Keratinocyte (primary cell): ENCODE measurements at regions not wholly inside any gene's neighbourhood (a gene's known extent, or its start where the extent isn't known, plus 50 kb on each side); places are given as distances from the start of the nearest gene placed in this dataset.

Source experiments
- DNase-seq: peaks from one replicate; pipeline ENCODE4 v3.0.0-alpha.2; 2011; ENCODE audit warnings: low read depth, missing footprints, low spot score
- FAIRE-seq: peaks from 2 replicates; lab custom pipeline; 2011; peaks lifted over from hg19 to GRCh38; lab: Jason Lieb, UNC
- H2AFZ ChIP-seq: 2 replicates; pipeline ENCODE4 v1.6.0; 2012; ENCODE audit warnings: low read length, control low read depth, inconsistent platforms; ENCODE audit not compliant: control insufficient read depth
- H3K27ac ChIP-seq: 2 replicates; pipeline ENCODE4 v1.5.1; 2011; ENCODE audit warnings: low read length; ENCODE audit not compliant: control insufficient read depth, insufficient read depth
- H3K27me3 ChIP-seq: 3 replicates; pipeline ENCODE4 v1.6.0; 2011; ENCODE audit warnings: low read length; ENCODE audit not compliant: control insufficient read depth, insufficient read depth; ENCODE audit errors: extremely low read depth
- H3K36me3 ChIP-seq, 2 experiments: 2 replicates in 1 of 2; 3 replicates in 1 of 2; pipeline ENCODE4 v1.5.1; 2011; ENCODE audit warnings: low read length in 2 of 2, mild to moderate bottlenecking in 1 of 2; ENCODE audit not compliant: control insufficient read depth in 2 of 2, insufficient read depth in 2 of 2; ENCODE audit errors: extremely low read depth in 1 of 2
- H3K4me1 ChIP-seq: 3 replicates; pipeline ENCODE4 v1.5.1; 2011; ENCODE audit warnings: low read length; ENCODE audit not compliant: control insufficient read depth, insufficient read depth; ENCODE audit errors: extremely low read depth
- H3K4me2 ChIP-seq: 3 replicates; pipeline ENCODE4 v1.6.0; 2011; ENCODE audit warnings: low read depth, low read length; ENCODE audit not compliant: control insufficient read depth, insufficient read depth; ENCODE audit errors: extremely low read depth
- H3K4me3 ChIP-seq, 3 experiments: fragments of 200-600 bp in 1 of 3; sonication (generic) in 1 of 3; 2 replicates in 2 of 3; 3 replicates in 1 of 3; pipeline ENCODE4 v1.5.1; 2011 to 2016; ENCODE audit warnings: low read length in 3 of 3, mild to moderate bottlenecking in 3 of 3, control low read depth in 2 of 3, inconsistent platforms in 1 of 3, low read depth in 1 of 3, mixed read lengths in 1 of 3, mixed run types in 1 of 3, moderate library complexity in 1 of 3; ENCODE audit not compliant: control insufficient read depth in 2 of 3, insufficient read depth in 2 of 3; ENCODE audit errors: extremely low read depth in 1 of 3
- H3K79me2 ChIP-seq: 2 replicates; pipeline ENCODE4 v1.6.0; 2012; ENCODE audit warnings: low read length; ENCODE audit not compliant: control insufficient read depth, insufficient read depth
- H3K9ac ChIP-seq: 3 replicates; pipeline ENCODE4 v1.6.0; 2011; ENCODE audit warnings: low read length; ENCODE audit not compliant: control insufficient read depth, insufficient read depth; ENCODE audit errors: extremely low read depth
- H3K9me1 ChIP-seq: 3 replicates; pipeline ENCODE4 v1.6.0; 2011; ENCODE audit warnings: low read length; ENCODE audit not compliant: control insufficient read depth, insufficient read depth; ENCODE audit errors: extremely low read depth
- H3K9me3 ChIP-seq: 2 replicates; pipeline ENCODE4 v1.5.1; 2012; ENCODE audit warnings: low read depth, low read length; ENCODE audit not compliant: control insufficient read depth
- H4K20me1 ChIP-seq: 3 replicates; pipeline ENCODE4 v1.6.0; 2011; ENCODE audit warnings: low read length; ENCODE audit not compliant: control insufficient read depth, insufficient read depth; ENCODE audit errors: extremely low read depth
- CTCF ChIP-seq, 3 experiments: IDR thresholded peaks in 1 of 3; conservative IDR thresholded peaks in 1 of 3; optimal IDR thresholded peaks in 1 of 3; 2 replicates in 2 of 3; 3 replicates in 1 of 3; pipeline versions ENCODE3 to v1.5.1; 2011; ENCODE audit warnings: low read length in 3 of 3, mild to moderate bottlenecking in 3 of 3, moderate library complexity in 2 of 3, control low read depth in 1 of 3, inconsistent platforms in 1 of 3; ENCODE audit not compliant: insufficient read depth in 2 of 3; ENCODE audit errors: extremely low read depth in 1 of 3
- EZH2 ChIP-seq: IDR thresholded peaks from one replicate; pipeline ENCODE4 v1.6.1; 2012; ENCODE audit warnings: inconsistent platforms, mild to moderate bottlenecking, low read length, moderate library complexity
- dilution Hi-C: fragments of 300-500 bp; cut with MboI; formaldehyde crosslinking; loops from one replicate; pipeline ENCODE4 v1.7.0; 2020; ENCODE audit warnings: low sequenced_read_pairs; ENCODE audit not compliant: extremely low pct_ligation_motif_present

- Histone ChIP-seq H3K4me1 (no peaks in the 10 kb centered on the region), H2AFZ (no peak overlapping the region), H3K4me2 (no peak overlapping the region), H3K36me3 (no peaks in the 10 kb centered on the region), H3K27ac (no peak overlapping the region), H4K20me1 (no peaks in the 10 kb centered on the region), H3K9me3 (no peaks in the 10 kb centered on the region), H3K79me2 (no peaks in the 10 kb centered on the region), H3K4me3 (no peak overlapping the region), H3K9me1 (no peaks in the 10 kb centered on the region), H3K27me3 (no peaks in the 10 kb centered on the region), H3K9ac (no peak overlapping the region)
- DNase-seq = no peak
- TF ChIP-seq CTCF (optimal IDR thresholded peaks at IDR 0.05 in 1 of 3, IDR thresholded peaks at IDR 0.05 in 1 of 3, conservative IDR thresholded peaks at IDR 0.05 in 1 of 3; ENCODE audit: extremely low read depth in 1 of 3, insufficient read depth in 2 of 3, low read length in 3 of 3) (no peak), EZH2 (no peak)
- dilution Hi-C loops = no loop called here
- no peak for FAIRE-seq
Observed at GRCh38 chr5:4990462-4990861, 149.7 kb upstream of the ADAMTS16 start.

DNA sequence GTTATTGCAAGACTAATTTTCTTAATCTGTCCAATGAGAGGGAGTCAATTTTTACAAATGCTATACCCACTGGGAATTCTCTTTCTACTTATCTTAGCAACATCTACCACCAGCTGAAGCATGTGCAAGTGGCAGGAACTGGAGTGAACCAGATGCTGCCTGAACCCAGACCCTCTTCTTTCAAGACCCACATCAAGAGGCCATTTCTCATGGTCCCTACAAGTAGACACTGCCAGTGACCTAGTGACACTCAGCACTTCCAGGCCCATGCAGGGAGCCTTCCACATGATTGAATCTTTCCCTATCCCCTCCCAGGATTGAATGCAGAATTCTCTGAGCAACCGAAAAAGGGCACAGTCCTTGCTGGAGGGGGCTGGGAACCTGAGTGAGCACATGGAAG lies 148.2 kb upstream of the ADAMTS16 start:
- Histone ChIP-seq H3K27ac (no peak overlapping the region), H3K36me3 (no peaks in the 10 kb centered on the region), H3K4me3 (no peak overlapping the region), H3K4me1 (no peaks in the 10 kb centered on the region), H3K4me2 (no peak overlapping the region), H3K9me3 (no peaks in the 10 kb centered on the region), H4K20me1 (no peaks in the 10 kb centered on the region), H3K9ac (no peak overlapping the region), H2AFZ (no peak overlapping the region), H3K79me2 (no peaks in the 10 kb centered on the region), H3K27me3 (no peaks in the 10 kb centered on the region), H3K9me1 (no peaks in the 10 kb centered on the region)
- no peak for FAIRE-seq
- no peak for DNase-seq
- dilution Hi-C loops = no loop called here
- TF ChIP-seq CTCF (optimal IDR thresholded peaks at IDR 0.05 in 1 of 3, IDR thresholded peaks at IDR 0.05 in 1 of 3, conservative IDR thresholded peaks at IDR 0.05 in 1 of 3; ENCODE audit: extremely low read depth in 1 of 3, insufficient read depth in 2 of 3, low read length in 3 of 3) (no peak), EZH2 (no peak)
